ENCODE measurements at regions not wholly inside any gene's neighbourhood (a gene's known extent, or its start where the extent isn't known, plus 50 kb on each side); places are given as distances from the start of the nearest gene placed in this dataset.

- no peak for DNase-seq (ENCODE audit: low read depth)
Observed at GRCh38 chr9:90394871-90395270, 247.8 kb downstream of the DIRAS2 start.

DNA sequence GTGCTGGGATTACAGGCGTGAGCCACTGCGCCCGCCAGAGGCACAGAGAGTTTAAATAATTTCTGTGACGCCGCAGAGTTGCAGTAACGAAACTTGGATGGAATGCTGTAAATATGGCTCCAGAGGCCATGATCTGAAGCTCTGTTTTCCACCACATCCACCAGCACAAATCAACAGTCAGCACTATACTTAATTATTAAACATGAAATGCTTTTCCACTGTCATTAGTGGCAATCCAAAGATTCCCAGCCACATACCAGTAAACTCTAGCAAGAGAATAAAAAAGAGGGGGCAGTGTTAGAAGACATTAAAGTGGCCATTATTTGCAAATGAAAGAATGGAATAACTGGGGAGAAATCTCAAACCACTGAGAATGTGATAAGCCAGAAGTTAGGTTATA lies 242.5 kb downstream of the DIRAS2 start:
- DNase-seq (ENCODE audit: low read depth) = no peak

GRCh38 chr9:90408659-90409058 lies 234.0 kb downstream of the DIRAS2 start:
- DNase-seq (ENCODE audit: low read depth) = no peak

GRCh38 chr9:90419221-90419851 lies 223.3 kb downstream of the DIRAS2 start:
- no peak for DNase-seq (ENCODE audit: low read depth)

DNA sequence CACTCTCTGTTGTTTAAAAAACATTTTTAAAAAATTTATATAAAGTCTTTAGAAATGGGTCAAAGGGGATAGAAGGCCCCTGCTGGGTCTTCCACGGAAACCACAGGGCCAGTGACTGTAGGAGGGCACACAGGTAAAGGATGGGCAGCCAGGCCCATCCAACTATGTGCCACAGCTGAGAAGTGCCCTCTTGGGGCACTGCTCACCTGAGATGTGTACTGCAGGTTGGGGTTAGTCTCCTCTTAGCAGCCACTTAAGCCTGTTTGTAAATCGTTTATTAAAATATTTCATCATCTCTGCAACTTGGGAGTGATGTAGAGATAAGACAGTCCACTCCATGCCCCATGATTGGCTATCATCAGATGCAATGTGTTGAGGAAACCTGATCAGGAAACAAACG lies 222.4 kb downstream of the DIRAS2 start:
- no peak for DNase-seq (ENCODE audit: low read depth)

DNA sequence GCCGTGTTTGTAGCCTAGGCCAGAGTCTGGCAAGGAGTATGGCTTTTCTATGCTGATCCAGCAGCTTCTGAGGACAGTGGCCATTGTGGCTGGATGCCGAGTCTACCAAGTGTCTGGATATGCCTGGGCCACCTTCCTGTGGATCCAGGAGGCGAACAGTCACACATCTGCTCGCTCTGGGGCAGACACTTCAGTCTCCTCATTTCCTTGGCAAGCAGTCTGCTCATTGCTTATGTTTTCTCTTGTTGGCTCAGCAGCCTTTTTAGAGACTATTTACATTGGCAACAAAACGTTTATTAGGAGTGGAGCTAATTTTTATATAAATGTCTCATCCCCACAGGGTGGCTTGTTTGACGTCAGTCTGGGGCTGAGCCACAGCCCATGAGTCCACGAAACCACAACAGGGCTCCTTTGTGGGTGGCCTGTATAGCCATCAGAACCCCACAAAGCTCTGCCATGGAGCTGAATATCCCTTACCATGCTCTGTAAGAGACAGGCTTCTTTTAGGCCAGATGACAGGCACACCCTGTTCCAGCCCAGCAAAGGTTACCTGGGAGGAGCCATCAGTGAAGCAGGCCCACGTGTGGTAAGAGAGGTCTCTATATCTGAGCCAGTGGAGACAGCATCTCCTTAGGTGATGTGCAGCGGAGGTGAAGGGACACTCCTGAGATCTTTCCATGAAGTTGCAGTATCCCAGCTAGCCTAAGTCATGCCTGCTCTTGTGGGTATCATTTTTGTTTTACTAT lies 221.7 kb downstream of the DIRAS2 start:
- DNase-seq (ENCODE audit: low read depth) = no peak

DNA sequence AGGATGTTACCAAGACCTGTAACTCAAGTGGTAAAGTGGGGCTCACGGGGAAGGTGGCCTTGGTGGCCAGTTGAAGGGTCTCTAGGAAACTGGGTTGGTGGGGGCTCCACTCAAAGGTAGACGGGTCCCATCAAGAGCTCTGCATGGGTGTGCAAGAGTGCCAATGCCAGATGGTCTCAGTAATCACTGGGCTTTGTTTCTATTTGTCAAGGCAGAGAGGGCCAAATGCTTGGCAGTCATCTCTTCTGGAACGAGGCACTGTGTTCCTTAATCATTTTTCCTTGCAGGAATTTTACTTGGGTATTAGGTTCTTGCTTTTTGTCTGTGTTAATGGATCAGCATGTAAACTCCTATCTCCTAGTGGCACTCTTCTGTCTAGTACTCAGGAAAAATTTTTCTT lies 220.8 kb downstream of the DIRAS2 start:
- DNase-seq (ENCODE audit: low read depth) = no peak

GRCh38 chr9:90423661-90424193 lies 218.9 kb downstream of the DIRAS2 start:
- no peak for DNase-seq (ENCODE audit: low read depth)

DNA sequence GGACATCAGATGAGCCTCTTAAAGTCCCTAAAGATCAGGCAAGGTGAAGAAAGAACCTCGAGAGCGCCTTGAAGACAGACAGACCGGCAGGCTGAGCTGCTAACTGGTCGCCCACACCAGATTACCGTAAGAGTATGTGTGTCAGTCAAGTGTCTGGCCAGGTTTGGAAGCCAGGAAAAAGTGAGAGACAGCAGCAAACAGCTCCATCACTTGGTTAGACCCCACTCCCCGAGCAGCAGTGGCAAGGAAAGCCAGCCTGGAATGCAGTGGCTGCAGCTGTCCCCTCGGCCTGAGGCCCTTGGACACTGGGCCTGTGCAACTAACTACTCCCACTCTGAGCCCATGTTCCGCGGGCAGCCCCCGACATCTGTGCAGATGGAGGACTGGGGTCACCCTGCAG lies 214.1 kb downstream of the DIRAS2 start:
- no peak for DNase-seq (ENCODE audit: low read depth)

GRCh38 chr9:90432951-90433350 lies 209.7 kb downstream of the DIRAS2 start:
- DNase-seq (ENCODE audit: low read depth) = no peak

DNA sequence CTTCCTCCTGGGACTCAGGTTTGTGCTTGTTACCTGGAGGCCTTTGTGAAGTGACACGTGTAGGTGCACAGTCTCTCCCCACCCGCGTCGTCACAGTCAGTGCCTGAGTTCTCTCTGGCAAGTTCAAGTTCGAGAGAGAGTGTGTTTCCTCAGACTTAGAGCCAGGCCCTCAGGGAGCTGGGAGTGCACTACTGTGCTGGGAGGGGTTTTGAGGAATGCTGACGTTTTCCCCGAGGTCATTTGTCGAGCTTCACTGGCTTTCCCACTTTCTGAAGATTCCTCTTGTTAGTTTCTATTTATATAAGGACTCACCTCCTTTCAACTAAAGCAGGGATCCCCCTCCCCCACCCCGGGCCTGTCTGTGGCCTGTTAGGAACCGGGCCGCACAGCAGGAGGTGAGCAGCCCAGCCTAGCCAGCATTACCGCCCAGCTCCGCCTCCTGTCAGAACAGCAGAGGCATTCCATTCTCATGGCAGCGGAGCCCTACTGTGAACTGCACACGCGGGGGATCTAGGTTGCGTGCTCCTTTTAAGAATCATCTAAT lies 209.2 kb downstream of the DIRAS2 start:
- DNase-seq (ENCODE audit: low read depth) = no peak

DNA sequence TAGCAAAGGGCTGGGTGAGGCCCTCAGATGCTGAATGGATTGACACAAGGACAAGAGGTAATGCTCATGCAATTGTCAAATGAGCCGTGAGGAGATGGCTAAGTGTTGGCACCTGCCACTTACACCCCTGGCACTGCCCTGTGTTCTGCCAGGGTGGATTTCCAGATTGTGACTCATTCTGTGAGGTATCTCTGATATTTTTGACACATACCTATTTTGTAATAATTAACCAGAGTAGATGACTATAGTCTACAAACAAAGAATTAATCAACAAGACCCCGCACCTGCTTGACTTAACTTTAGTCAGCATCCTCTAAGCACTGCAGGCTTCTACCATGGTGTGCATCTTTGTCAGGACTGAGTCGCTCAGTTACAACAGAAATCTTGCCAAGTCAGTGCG lies 200.8 kb downstream of the DIRAS2 start:
- no peak for DNase-seq (ENCODE audit: low read depth)

DNA sequence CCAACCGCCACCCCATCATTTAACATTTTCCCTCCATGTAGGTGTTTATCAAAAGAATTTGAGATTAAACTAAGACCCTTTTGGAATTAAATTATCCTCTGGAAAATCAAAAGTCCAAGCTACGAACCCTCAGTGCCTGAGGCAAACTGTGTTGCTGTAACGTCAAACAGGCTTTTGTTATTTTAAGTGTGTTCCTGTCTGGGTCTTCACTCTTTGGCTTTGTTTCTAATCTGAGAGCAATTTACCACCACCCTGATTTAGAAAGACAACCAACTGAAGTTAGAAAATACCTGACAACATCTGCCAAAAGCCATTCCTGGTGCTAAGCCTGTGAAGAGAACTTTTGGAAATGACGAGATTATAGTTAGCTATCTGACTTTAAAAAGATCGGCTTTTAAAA lies 199.9 kb downstream of the DIRAS2 start:
- no peak for DNase-seq (ENCODE audit: low read depth)

DNA sequence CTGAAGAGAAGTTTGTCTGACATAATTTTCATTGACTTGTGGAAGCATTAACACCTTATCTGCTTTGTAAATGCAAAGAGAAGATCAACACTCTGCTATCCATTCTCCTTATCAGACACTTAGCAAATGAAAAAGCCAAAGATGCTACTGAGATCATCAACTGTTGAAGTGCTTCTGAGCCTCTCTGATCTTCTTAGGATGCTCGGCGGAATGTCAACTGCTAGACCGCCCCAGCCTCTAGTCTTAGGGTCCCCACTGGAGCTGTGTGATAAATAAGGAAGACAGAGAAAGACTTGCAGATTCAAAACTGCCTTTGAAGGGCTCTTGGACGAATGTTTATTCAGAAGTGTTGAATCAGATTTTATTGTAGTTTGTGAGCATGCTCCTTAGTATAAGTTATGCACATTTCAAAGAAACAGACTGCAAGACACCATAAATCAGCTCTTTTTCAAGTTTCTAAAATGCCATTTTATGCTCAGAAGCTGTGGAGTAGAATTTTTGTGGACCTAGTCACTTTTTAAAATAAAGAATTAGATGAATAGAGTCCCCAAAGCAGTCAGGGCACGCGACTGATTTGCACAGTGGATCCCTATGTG lies 197.9 kb downstream of the DIRAS2 start:
- no peak for DNase-seq (ENCODE audit: low read depth)

- no peak for DNase-seq (ENCODE audit: low read depth)
Observed at GRCh38 chr9:90445391-90445790, 197.2 kb downstream of the DIRAS2 start.

DNA sequence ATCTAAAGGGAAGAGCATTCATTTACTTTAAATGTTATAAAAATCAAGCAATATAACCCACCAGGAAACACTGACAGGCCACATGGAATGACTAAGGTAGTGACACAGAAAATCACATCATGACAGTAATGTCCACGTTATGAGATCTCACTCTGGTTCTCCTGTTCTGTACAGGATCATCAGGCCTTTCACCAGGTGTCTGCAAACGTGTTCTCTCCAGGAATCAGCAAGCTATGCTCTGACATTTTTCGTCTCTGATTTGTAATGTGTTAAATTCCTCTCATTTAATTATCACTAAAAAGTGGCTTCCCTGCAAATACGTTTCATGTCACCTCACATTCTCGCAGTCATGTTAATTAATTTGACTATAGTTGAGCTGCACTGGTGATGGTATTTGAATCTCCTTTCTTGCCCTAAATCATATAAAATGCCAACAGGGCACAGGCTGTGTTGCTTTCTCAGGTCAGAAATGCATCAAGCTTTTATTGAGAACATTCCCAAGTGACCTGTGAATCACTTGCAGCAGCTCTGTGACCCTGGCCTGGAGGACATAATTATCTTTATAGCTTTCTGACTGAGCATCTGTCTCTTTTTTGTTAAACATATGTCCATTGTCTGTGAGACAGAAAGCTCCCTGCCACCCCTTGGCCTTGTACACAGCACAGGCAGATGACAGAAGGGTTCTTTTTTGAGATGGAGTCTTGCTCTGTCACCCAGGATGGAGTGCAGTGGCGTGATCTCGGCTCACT lies 196.2 kb downstream of the DIRAS2 start:
- no peak for DNase-seq (ENCODE audit: low read depth)

DNA sequence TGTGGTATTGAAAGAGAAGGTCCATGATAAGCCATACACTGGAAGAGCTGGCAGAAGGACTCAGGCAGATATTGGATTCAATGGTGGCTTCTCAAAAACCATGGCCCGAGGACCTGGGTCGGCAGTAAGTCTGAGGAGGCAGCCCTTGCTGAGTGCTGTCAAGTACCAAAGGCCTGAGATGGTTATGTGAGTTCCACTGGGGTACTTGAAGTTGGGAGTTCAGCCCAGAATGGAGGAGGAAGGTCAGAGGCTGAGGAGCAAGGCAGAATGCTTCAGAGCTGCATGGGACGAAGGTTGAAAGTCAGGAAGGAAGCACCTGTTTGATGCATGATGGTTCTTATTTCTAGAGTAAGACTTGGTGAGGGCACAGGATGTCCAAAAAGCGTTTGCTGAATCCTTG lies 194.9 kb downstream of the DIRAS2 start:
- DNase-seq (ENCODE audit: low read depth) = no peak

DNA sequence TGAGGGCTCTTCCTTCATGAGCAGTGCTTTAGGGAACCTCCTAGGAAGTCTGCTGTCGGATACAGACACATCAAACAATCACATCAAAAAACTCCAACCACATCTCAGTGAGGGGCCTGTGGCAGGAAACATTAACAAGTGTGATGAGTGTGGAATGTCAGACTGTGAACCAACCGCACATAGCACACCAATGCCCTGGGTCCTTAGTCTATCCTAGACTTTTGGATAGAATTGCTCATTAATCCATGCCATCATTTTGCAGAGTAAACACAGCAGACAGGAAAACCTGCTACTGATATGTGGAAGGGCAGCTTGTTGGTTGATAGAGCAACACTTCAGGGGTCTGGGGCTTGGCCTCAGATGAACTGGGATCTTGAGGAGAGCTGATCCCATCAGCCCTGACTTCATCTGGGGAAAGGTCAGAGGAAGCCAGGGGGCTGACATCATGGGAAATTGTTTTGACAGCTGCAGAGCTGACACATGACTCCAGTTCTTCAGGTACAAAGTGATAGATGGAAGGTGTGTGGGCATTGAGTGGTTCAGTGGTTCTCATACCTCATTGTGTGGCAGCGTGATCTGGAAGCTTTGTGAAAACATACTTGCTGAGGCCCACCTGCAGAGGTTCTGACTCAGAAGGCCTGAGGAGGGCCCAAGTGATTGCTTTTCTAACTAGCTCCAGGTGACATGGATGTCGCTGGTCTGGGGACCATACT lies 193.3 kb downstream of the DIRAS2 start:
- no peak for DNase-seq (ENCODE audit: low read depth)

DNA sequence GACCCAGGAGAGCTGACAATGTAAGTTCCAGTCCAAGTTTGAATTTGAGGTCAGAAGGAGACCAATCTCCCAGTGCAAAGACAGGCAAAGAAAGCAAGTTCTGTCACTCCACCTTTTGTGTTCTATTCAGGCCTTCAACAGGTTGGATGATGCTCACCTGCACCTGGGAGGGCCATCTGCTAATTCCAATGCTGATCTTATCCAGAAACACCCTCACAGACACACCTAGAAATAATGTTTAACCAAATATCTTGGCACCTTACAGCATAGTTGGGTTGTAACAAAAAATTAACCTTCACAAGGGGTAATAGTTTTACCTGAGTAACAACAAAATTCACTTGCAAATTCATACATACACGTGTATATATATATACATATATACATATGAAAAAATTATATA lies 190.8 kb downstream of the DIRAS2 start:
- no peak for DNase-seq (ENCODE audit: low read depth)

DNA sequence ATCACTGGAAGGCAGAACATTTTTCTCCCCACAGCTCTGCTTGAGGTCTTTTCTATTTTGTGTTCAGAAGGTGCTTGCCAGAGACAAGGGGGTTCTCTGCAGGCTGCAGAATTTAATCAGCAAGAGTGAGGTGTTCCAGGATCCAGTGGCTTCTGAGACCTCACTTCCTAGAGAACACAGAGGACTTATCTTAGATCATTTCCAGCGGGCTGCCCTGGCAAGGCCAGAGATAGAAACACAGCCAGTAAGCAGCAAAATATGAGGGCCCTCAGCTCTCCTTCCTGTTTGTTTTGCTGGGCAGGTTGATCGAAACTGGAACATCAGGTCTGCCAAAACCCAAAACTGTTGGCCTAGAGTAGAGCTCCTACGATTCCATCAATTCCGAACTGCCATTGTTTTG lies 187.3 kb downstream of the DIRAS2 start:
- no peak for DNase-seq (ENCODE audit: low read depth)

DNA sequence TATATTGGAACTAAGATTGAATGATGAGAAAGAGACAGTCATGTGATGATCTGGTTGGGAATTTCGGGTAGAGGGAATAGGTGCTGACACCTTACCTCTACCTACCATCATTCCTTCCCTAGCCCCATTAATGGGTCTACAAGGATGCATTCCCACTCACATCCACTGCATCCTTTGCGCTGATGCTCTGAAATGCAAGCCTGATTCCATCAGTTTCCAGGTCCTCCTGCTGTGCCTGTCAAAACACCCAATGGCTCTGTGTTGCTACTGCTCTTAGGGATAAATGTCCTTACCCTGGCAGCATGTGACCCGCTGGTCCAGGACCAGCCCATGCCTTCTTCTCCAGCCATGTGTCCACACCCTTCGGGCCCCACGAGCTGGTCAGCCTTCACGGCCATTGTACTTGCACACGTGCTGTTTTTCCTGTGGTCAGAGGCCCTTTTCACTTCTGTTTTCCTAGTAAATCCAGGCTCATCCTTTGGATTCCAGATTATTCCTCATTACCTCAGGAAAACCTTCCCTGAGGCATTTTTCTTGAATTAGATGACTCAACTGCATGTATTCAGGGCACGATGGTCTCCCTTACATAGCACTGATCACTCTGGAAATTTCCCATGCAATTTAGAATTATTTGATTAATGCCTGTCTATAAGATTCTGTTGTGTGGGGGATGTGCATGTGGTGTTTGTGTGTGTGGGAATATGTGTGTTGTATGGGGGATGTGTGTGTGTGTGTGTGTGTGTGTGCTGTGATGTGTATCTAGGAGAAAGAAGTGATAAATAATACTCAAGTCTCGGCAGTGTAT lies 185.0 kb downstream of the DIRAS2 start:
- no peak for DNase-seq (ENCODE audit: low read depth)
